GM18526 (cell line): ENCODE measurements at regions not wholly inside any gene's neighbourhood (a gene's known extent, or its start where the extent isn't known, plus 50 kb on each side); places are given as distances from the start of the nearest gene placed in this dataset.

ENCODE experiments used
- POLR2A ChIP-seq: IDR thresholded peaks from 3 replicates; pipeline ENCODE4 v1.6.1; 2011; ENCODE audit not compliant: insufficient read length; ENCODE audit errors: extremely low read depth

DNA sequence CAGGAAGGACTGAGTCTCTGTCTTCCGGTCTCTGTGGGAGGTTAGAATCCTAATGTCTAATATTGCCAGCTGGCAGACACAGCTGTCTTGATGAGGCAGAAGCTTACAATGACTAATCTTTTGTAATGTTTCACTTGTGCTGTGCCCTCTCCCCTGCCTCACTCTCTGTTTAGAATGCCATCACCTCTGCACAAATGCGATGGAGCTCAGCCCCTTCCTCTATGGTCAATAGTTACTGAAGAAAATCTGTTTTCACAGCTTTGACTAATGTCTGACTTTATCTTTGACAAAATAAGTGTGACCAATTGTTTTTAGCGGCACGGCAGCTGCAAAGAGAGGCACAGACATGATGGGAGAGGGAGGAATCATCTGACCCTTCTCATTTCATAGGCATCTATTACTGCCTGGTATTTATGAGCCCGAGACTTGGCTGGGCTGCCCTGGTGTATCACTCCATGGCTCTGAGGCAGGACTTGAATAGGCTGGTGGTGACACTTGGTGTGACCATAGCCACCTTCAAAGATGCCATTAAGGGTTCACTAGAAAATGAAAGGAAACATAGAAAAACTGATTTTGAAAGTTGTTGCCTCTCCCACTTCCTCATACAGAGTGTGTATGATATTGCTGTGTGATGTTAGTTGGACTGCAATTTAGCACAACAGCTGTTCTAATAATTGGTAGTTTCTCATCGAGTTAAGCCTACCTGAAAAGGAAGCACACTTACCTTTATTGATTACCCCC, 163.2 kb upstream of the NBPF11 start:
- no peak for TF ChIP-seq POLR2A

DNA sequence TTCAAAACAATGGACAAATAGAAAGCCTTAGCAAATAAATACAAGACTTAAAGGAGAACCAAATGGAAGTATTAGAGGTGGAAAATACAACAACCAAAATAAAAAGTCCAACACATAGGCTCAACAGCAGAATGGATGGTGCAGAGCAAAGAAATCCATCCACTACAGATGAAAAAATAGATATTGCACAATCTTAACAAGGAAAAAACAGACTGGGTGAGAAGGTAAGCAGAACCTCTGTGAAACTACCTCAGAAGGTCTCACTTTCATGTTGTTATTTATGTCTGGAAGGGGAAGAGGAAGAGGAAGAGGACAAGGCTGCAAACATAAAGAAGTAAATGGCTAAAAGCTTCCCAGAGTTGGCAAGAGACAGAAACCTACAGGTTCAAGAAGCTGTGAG, 158.7 kb upstream of the NBPF11 start:
- TF ChIP-seq POLR2A = no peak

DNA sequence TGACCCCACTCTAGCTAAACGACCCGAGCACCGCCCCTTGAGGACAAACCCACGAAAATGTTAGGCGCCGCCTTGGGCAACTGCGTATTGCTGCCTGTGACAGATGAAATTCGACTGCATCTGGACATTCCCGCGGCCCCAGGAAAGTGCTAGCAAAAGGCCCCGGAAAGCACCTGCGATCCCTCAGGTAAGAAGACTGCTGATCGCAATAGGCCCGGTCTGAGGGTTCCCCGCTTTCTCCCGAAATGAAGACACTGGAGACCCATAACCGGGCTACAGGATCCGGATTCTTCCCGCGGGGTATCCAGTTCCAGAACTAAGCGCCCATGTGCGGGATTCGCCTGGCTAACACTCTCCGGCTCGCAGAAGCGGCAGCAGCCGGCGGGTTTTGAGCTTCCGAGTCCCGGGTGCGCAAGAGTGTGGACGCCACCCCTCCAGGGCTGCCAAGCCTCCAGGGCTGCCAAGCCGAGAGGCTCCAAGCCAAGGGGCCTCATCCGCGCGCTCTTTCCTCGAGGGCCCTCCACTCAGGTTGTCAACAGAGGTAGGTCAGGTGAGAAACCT, 157.9 kb upstream of the NBPF11 start:
- TF ChIP-seq POLR2A = no peak

DNA sequence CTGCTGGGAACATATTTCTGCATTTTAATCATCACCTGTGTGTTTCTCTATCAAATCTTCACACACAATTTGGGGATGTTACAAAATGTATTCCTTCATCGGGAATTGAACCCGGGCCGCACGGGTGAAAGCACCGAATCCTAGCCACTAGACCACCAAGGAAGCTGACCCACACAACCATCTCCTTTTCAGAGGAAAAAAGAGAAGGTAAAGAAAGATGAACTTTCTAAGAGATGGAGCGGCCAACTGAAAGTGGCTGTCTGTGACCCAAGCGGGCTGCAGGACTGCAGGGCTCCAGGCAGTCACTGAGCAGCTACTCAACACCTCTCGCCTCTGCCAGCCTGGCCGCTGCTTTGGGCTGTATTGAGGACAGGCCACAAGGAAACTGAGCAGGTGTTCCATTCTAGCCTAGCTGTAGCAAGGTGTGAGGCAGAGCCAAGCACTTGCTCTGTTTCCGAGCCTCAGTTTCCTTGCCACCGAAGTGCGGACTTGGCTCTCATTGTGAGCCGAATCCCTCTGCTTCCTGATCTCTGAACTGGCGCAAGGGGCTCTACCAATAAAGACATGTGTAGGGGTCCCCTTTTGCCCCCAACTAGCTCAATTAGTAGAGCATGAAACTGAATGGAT, 156.9 kb upstream of the NBPF11 start:
- TF ChIP-seq POLR2A = no peak

DNA sequence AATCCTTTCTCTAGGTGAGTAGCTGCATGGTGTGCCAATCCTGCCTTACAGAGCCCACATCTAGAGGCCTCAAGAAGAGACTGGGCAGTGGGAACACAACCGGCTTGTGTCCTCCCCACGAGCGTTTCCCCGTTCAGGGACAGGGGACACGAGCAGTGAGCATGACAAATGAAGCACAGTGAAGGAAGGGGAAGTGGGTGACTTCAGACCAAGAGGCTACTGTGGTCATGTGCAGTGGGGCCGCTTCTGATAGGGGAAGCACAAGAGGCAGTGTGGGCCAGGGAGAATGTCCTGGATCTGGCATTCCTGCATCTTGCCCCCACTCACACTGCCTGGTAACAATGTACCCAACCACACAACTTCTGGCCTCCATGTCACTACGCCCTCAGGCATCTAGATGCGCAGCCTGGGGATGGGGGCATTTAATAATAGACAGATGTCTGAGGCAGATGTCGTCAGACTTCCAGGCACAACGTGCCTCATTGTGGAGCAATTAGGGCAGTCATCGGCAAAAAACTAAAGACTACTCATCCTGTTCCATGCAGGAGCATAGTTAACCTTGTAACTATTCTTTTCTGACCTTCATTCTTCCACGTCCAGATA, 155.6 kb upstream of the NBPF11 start:
- TF ChIP-seq POLR2A = no peak

DNA sequence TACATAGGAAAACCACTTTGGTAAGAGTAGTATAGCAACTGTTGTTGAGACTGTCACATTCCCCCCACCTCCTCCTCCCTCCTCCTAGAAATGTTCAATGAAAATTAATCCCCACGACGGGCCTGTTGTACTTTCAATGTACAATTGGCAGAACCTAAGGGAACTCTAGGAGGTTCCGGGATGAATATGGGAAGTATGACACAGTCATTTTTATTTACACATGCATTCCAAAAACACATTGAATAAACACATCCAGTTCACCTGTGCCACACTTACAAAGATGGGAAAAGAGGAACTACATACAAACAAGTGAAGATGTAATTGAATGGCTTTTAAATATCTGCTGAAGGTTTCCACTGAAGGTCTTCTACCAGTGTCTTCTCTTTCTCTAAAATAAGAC, 144.4 kb upstream of the NBPF11 start:
- TF ChIP-seq POLR2A = no peak

DNA sequence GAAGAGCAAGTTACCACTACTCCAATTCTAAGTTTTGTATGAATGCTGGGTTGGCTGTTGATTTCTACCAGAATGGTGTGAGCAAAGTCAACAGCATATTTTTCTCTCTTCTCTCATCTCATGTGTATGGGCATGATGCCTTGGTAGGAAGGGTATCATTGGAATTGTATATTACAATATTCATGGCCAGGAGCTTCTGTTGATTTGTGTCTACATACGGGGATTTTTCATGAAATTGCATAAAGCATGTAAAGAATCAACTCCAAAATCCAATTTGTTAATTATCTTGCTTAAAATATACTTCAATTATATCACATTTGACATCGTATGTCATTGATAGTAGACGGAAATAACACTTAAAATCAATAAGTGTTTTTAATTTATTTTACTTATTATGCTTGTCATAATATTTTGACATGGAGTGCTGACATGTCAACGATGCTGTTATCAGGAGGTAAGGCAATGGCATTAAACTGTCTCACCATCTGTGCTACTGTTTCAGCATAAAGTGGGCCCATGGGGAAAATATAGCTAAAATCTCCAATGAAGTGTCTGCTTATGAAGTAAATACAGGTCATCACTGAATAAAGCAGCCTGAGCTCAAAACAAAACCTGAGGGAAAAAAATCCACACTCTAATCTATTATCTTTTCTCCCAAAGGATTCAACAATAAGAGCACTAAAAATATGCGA, 142.2 kb upstream of the NBPF11 start:
- no peak for TF ChIP-seq POLR2A

DNA sequence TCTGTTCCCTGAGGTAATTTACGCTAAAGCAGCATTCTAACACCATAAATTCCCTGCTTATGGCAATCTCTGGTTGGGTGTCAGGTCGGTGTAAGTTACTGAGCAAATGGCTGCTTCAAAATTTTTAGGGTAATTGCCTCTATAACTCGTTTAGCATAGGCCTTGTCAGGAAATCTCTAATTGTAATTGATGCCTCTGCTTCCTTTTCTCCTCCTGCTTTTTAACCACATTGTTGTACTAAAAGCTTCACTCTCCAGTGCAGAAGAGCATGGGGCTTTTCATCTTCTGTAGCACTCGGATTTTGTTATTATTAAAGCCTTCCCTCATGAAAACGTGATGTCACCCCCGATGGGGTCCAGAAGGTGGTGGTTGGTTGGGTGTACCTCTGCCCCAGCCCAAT, 141.6 kb upstream of the NBPF11 start:
- no peak for TF ChIP-seq POLR2A

DNA sequence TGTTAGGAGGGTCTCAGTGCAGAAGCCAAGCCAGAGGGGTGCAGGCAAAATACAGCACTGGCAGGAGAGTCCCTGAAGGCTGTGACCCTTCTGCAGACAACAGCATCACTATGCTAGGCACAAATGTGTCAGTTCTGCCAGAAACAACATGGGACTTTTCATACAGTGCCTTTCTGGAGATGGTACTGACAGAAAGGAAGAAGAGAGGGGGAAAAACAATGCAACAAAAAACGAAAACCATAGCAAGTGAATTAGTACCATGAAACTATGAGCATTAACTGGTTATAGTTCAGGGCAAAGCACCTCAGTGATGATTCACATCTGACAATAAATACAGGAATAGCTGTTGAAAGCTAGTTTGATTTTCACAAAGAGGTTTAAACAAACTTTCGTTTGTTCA, 140.8 kb upstream of the NBPF11 start:
- no peak for TF ChIP-seq POLR2A

DNA sequence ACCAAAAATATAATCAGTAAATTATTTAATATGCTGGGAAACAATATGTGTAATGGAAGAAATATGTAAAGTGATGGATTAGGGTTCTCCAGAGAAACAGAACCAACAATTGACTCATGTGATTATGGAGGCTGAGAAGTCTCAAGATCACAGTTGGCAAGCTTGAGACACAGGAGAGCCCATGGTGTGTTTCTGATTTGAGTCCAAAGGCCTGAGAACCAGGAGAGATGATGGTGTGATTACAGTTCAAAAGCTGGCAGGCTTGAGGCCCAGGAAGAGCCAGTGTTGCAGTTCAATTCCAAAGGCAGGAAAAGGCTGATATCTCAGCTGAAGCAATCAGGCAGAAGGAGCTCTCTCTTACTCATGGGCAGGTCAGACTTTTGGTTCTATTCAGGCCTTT, 138.8 kb upstream of the NBPF11 start:
- no peak for TF ChIP-seq POLR2A

DNA sequence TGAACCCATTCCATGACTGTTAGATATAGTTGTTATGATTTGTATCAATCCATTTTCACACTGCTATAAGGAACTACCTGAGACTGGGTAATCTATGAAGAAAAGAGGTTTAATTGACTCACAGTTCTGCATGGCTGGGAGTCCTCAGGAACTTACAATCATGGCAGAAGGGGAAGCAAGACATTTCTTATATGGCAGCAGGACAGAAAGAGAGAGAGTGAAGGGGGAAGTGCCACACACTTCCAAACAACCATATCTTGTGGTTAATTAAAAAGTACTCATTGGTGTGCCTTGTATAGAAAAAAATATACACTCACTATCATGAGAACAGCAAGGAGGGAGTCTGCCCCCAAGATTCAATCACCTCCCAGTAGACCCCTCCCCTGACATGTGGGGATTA, 137.6 kb upstream of the NBPF11 start:
- TF ChIP-seq POLR2A = no peak

DNA sequence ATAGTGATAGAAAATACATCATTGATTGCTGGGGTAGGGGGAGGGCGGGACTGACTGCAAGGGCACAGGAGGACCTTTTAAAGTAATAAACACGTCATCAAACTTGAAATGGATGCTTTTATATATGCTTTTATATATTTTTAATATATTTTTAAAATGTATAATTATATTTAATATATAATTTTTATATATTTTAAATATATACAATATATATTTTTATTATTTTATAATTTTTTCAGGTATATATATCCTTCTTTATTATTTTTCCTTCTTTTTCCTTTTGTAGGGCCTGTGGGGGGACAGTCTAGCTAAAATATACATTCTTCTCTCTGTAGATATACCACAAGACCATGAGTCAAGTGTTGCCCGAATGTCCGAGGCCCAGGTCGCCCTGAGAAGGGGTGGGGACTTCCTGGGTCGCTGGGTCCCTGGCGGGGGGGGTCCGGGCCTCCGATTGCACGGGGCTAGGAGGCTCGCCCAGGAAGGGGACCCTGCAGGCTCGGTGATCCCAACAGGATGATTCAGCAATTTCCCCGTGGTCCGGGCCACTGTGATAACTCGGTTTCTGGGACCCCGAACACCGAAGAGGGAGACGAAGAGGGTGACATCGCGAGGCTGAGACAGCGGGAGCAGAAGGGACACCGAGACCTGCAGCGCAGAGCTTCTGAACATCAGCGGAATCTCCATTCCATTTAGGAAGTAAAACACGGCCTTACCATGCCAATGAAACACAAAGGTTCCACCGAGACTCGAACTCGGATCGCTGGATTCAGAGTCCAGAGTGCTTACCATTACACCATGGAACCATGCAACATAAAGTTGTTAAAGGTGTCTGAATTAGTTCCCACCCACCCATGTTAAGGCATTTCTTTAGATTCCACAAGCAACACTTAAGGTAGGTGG, 112.5 kb upstream of the NBPF11 start:
- TF ChIP-seq POLR2A = no peak

DNA sequence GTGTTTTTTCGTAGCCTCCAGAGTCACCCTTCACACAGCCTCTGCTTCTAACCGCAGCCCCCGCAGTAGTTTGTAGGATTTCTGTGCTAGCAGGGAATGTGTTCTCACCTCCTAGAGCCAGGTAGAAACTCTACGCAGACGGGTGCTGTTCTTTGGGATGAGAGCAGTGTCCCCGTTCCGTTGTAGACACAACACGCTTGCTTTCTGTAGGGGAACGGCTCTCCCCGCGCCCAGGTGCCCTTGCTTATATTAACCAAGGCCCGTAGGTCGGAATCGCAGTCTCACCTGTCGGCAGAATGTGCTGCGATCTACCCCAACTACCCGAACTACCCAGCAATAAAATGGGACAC, 111.8 kb upstream of the NBPF11 start:
- TF ChIP-seq POLR2A = no peak

DNA sequence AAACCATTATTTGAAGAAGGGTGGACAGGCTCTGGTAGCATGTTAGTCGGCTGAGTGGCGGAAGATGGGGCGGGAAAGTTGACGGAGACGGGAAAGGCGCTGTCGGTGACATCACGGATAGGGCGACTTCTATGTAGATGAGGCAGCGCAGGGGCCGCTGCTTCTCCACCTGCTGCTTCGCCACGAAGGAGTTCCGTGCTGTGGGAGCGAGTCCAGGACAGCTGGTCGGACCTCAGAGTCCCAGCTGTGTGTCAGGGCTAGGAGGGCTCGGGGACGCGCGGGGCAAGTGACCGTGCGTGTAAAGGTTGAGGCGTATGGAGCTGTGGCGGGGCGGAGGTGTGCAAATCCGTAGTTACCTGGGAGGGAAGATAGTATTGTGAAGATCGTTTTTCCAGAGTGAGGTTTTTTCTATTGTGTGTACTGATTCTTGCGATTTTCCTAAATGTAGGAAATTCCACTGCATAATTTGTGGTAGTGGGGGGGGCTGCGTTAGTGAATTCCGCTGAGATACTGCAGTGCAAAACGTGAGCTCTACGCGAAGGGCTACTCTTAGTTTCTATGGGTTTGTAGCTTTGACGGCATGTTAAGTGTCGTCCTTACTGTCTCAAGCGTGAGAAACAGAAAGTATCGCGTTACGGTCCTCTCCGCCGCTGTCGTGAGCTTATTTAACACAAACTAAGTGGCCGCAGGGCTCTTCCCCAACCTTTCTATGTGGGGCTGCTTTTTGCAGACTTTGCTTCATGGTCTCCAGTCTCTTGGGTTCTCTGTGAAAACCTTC, 111.2 kb upstream of the NBPF11 start:
- peak; percentile 98 for TF ChIP-seq POLR2A
